Pancreas (tissue), 10 donors: ENCODE measurements at regions not wholly inside any gene's neighbourhood (a gene's known extent, or its start where the extent isn't known, plus 50 kb on each side); places are given as distances from the start of the nearest gene placed in this dataset.

Source experiments
- ATAC-seq, 4 donors: fragments of 200-7000 bp; cut with Tn5 transposase; one replicate each; pipeline versions ENCODE4 v1.8.0 to v1.9.1; 2020; ENCODE audit warnings: mild to moderate bottlenecking in 4 of 4, moderate library complexity in 4 of 4
- DNase-seq, 6 donors: peaks; one replicate each; pipeline ENCODE4 v3.0.0-alpha.2; 2020
- FAIRE-seq: peaks from 2 replicates; lab custom pipeline; 2012; peaks lifted over from hg19 to GRCh38; lab: Jason Lieb, UNC
- H3K27ac ChIP-seq, 4 donors: fragments of 200-600 bp; sonication (generic); 1 replicate in 3 of 4; 2 replicates in 1 of 4; pipeline versions ENCODE4 v1.5.0 to v1.8.0; 2020
- H3K27me3 ChIP-seq, 4 donors: fragments of 200-600 bp; one replicate each; pipeline ENCODE4 v1.8.0; 2021
- H3K36me3 ChIP-seq, 3 donors: fragments of 200-600 bp; sonication (generic) in 1 of 3; one replicate each; pipeline versions ENCODE4 v1.5.0 to v1.8.0; 2020 to 2021
- H3K4me1 ChIP-seq, 3 donors: fragments of 200-600 bp; one replicate each; pipeline ENCODE4 v1.8.0; 2021
- H3K4me3 ChIP-seq, 4 donors: fragments of 200-600 bp; sonication (generic) in 2 of 4; one replicate each; pipeline versions ENCODE4 v1.5.0 to v1.8.0; 2020 to 2021
- H3K9me3 ChIP-seq, 4 donors: fragments of 200-600 bp; one replicate each; pipeline ENCODE4 v1.8.0; 2021
- CTCF ChIP-seq, 4 donors: fragments of 200-600 bp; sonication (generic) in 3 of 4; IDR thresholded peaks; one replicate each; pipeline versions ENCODE4 v1.5.0 to v1.8.0; 2021; ENCODE audit warnings: antibody characterized with exemption in 4 of 4
- WGBS, 2 donors: extraction: QIAGEN DNeasy Blood & Tissue Kit; methylation state at CpG; one replicate each; pipeline ENCODE4 v1.1.7; 2013; 5-methylcytosine and 5-hydroxymethylcytosine counted together
- intact Hi-C, 3 donors: fragments of 100-400 bp; cut with DNase I; formaldehyde crosslinking; loops; one replicate each; pipeline versions ENCODE4 v1.11.1 to v1.14.2; 2022
- donor health status: healthy with polysubstance abuse.
- donor health status: DM: no; HTN: no; CAD: no; lungs with moderate emphysema.
- donor health status: DM: no; HTN: no; CAD: no.
- donor health status: control.
- donor health status: control.
- donor health status: Bipolar disorder and iron deficiency.
- donor health status: DM: yes; HTN: yes; CAD: no.
- donor health status: DM: no; HTN: no; CAD: no.
- donor health status: DM: no; HTN: no; CAD: no.
- donor health status: DM: yes; HTN: yes; CAD: no.

GRCh38 chr3:84835366-84835765, 123.4 kb upstream of the CADM2 start:
- DNase-seq (no peak), ATAC-seq (no peak), FAIRE-seq (no peak)
- no peak overlapping the region for H3K4me3 ChIP-seq
- no peak for TF ChIP-seq CTCF (IDR thresholded peaks at IDR 0.05)
- intact Hi-C loops: no loop called here
- H3K9me3 ChIP-seq: no peaks in the 10 kb centered on the region
- no peaks in the 10 kb centered on the region for H3K4me1 ChIP-seq
- H3K27me3 ChIP-seq: no peaks in the 10 kb centered on the region
- WGBS, 2 donors: 58 to 75% methylated on average over 2 of the region's 2 CpGs
- no peaks in the 10 kb centered on the region for H3K36me3 ChIP-seq
- H3K27ac ChIP-seq: no peak overlapping the region

GRCh38 chr3:84836961-84837360, 121.8 kb upstream of the CADM2 start:
- intact Hi-C loops: no loop called here
- DNase-seq (peak; percentile 27 to 62 (median 42)), ATAC-seq (peak in 3 of 4 donors; percentile 35 to 76 (median 39)), FAIRE-seq (no peak)
- no peak overlapping the region for H3K27ac ChIP-seq
- H3K27me3 ChIP-seq: no peaks in the 10 kb centered on the region
- no peaks in the 10 kb centered on the region for H3K4me1 ChIP-seq
- H3K9me3 ChIP-seq: no peaks in the 10 kb centered on the region
- H3K4me3 ChIP-seq: no peak overlapping the region
- no peak for TF ChIP-seq CTCF (IDR thresholded peaks at IDR 0.05)
- no peaks in the 10 kb centered on the region for H3K36me3 ChIP-seq
- WGBS, 2 donors: 0 to 2% methylated on average over 2 of the region's 2 CpGs

DNA sequence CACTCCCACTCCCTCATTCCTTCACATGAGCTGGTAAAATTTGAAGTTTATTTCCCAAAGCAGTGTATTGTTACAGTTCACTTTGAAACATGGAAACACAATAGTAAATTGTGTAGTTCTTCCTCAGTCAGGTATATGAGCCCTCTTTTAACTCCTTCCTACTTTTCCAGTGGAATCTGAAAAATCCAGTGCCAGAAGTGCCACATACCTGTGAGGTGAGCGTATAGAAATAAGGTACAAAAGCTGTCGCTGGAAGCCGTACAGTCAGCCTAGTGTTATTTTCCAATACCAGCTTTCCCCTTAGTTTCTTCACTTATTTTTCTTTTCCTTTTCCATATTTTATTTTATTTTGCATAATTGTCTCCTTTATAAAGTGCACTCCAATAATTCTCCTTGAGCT, 81.7 kb upstream of the CADM2 start:
- DNase-seq (no peak), FAIRE-seq (no peak), ATAC-seq (no peak)
- no peak overlapping the region for H3K27ac ChIP-seq
- H3K27me3 ChIP-seq: no peaks in the 10 kb centered on the region
- H3K4me1 ChIP-seq: no peaks in the 10 kb centered on the region
- no peak for TF ChIP-seq CTCF (IDR thresholded peaks at IDR 0.05)
- intact Hi-C loops: no loop called here
- H3K9me3 ChIP-seq: no peaks in the 10 kb centered on the region
- H3K36me3 ChIP-seq: no peaks in the 10 kb centered on the region
- 80 to 84% methylated on average over 3 of the region's 3 CpGs for WGBS, 2 donors
- H3K4me3 ChIP-seq: no peak overlapping the region

DNA sequence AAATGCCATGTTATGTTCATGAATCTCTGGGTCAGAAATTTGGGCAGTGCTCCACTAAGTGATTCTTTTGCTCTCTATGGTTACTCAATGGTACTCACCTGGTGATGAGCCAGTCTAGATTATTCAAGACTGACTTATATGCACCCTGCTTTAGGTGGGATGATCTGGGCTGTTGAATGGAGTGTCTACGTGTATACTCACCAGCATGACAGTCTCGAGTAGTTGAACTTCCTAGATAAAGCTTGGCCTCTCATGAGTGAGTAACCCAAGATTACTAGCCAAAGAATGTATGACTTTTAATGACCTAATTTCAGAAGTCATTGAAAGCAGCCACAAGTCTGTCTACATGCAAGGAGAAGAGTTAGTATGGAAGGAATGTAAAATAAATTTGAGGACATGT, 77.5 kb upstream of the CADM2 start:
- FAIRE-seq (no peak), ATAC-seq (no peak), DNase-seq (no peak)
- no peaks in the 10 kb centered on the region for H3K27me3 ChIP-seq
- intact Hi-C loops: no loop called here
- H3K36me3 ChIP-seq: no peaks in the 10 kb centered on the region
- TF ChIP-seq CTCF (IDR thresholded peaks at IDR 0.05): no peak
- no peaks in the 10 kb centered on the region for H3K9me3 ChIP-seq
- 57 to 72% methylated on average over 2 of the region's 2 CpGs for WGBS, 2 donors
- H3K4me3 ChIP-seq: no peak overlapping the region
- H3K4me1 ChIP-seq: no peaks in the 10 kb centered on the region
- no peak overlapping the region for H3K27ac ChIP-seq

GRCh38 chr3:84885199-84885882, 73.4 kb upstream of the CADM2 start:
- no peaks in the 10 kb centered on the region for H3K27me3 ChIP-seq
- H3K27ac ChIP-seq: no peak overlapping the region
- no peaks in the 10 kb centered on the region for H3K36me3 ChIP-seq
- H3K9me3 ChIP-seq: no peaks in the 10 kb centered on the region
- DNase-seq: peak in 3 of 6 donors; percentile 8 to 20 (median 15)
- no peak for FAIRE-seq
- H3K4me3 ChIP-seq: no peak overlapping the region
- no peaks in the 10 kb centered on the region for H3K4me1 ChIP-seq
- TF ChIP-seq CTCF (IDR thresholded peaks at IDR 0.05): no peak
- peak in 2 of 4 donors; percentile 41 to 52 for ATAC-seq
- 59 to 66% methylated on average over 14 of the region's 14 CpGs for WGBS, 2 donors
- intact Hi-C loops: no loop called here
